ENCODE measurements at regions not wholly inside any gene's neighbourhood (a gene's known extent, or its start where the extent isn't known, plus 50 kb on each side); places are given as distances from the start of the nearest gene placed in this dataset.

- no peaks in the 10 kb centered on the region for H3K36me3 ChIP-seq (ENCODE audit: low read depth, low read length)
- H3F3A ChIP-seq (ENCODE audit: low read length, unreplicated experiment), result no peaks in the 10 kb centered on the region
- H3K9me3 ChIP-seq (ENCODE audit: low read length), result no peaks in the 10 kb centered on the region
- H3K9me2 ChIP-seq (replicated peaks; ENCODE audit: low read length), result no peaks in the 10 kb centered on the region
- H3K27me3 ChIP-seq (ENCODE audit: low read length), result no peaks in the 10 kb centered on the region
- intact Hi-C loops (cut with micrococcal nuclease), result no loop called here
- H3K9ac ChIP-seq (ENCODE audit: low read length), result no peak overlapping the region
- no TSS peak for BruUV-seq (replicated peaks)
- H2AFZ ChIP-seq (ENCODE audit: low read length), result no peak overlapping the region
- H3K27ac ChIP-seq (ENCODE audit: low read length), result no peak overlapping the region
- ATAC-seq (no peak), DNase-seq (no peak)
- no peaks in the 10 kb centered on the region for H3K4me1 ChIP-seq (ENCODE audit: insufficient read depth, low read length)
- no peaks in the 10 kb centered on the region for H4K20me1 ChIP-seq (ENCODE audit: low read length)
- no peak overlapping the region for H3K4me2 ChIP-seq (ENCODE audit: low read length)
- H3K4me3 ChIP-seq (ENCODE audit: low read length), result no peak overlapping the region
- CTCF ChIA-PET, result no interaction called here
- POLR2A ChIA-PET (ENCODE audit: unreplicated experiment), result no interaction called here
- TF ChIP-seq CTCF (conservative IDR thresholded peaks at IDR 0.05; ENCODE audit: low read depth, low read length) (0 out of 2 replicates have a peak, but pooled peaks have one; percentile 12), EZH2 (IDR thresholded peaks at IDR 0.05; ENCODE audit: low read length, unreplicated experiment) (no peak), EZH2phosphoT487 (IDR thresholded peaks at IDR 0.05; ENCODE audit: borderline replicate concordance, low read length) (no peak)
- no peaks in the 10 kb centered on the region for H3K79me2 ChIP-seq (ENCODE audit: low read length)
These were observed 144.0 kb downstream of the GLI2 start for GRCh38 chr2:120879431-120880295.

- intact Hi-C loops (cut with micrococcal nuclease), result no loop called here
- ATAC-seq, result no peak
- no peak overlapping the region for H3K4me2 ChIP-seq (ENCODE audit: low read length)
These were observed 144.7 kb downstream of the GLI2 start for GRCh38 chr2:120880381-120880780.

More at GRCh38 chr2:120880381-120880780, 144.7 kb downstream of the GLI2 start:
- Histone ChIP-seq H3K27me3 (ENCODE audit: low read length) (no peaks in the 10 kb centered on the region), H3K79me2 (ENCODE audit: low read length) (no peaks in the 10 kb centered on the region), H3K9me3 (ENCODE audit: low read length) (no peaks in the 10 kb centered on the region), H3K4me3 (ENCODE audit: low read length) (no peak overlapping the region), H3K36me3 (ENCODE audit: low read depth, low read length) (no peaks in the 10 kb centered on the region), H4K20me1 (ENCODE audit: low read length) (no peaks in the 10 kb centered on the region), H3K27ac (ENCODE audit: low read length) (no peak overlapping the region), H2AFZ (ENCODE audit: low read length) (no peak overlapping the region), H3K9me2 (replicated peaks; ENCODE audit: low read length) (no peaks in the 10 kb centered on the region), H3F3A (ENCODE audit: low read length, unreplicated experiment) (no peaks in the 10 kb centered on the region), H3K9ac (ENCODE audit: low read length) (no peak overlapping the region), H3K4me1 (ENCODE audit: insufficient read depth, low read length) (no peaks in the 10 kb centered on the region)
- ChIA-PET POLR2A (ENCODE audit: unreplicated experiment) (no interaction called here), CTCF (no interaction called here)
- BruUV-seq (replicated peaks), result no TSS peak
- DNase-seq, result no peak
- no peak for TF ChIP-seq EZH2 (IDR thresholded peaks at IDR 0.05; ENCODE audit: low read length, unreplicated experiment)
- no peak for TF ChIP-seq EZH2phosphoT487 (IDR thresholded peaks at IDR 0.05; ENCODE audit: borderline replicate concordance, low read length)
- no peak for TF ChIP-seq CTCF (conservative IDR thresholded peaks at IDR 0.05; ENCODE audit: low read depth, low read length)

Data from PC-3 (cell line).